ENCODE measurements at regions not wholly inside any gene's neighbourhood (a gene's known extent, or its start where the extent isn't known, plus 50 kb on each side); places are given as distances from the start of the nearest gene placed in this dataset.

- TF ChIP-seq EZH2 (IDR thresholded peaks at IDR 0.05; ENCODE audit: borderline replicate concordance, insufficient read depth, low read depth, low read length, poor library complexity, severe bottlenecking): no peak
- TF ChIP-seq CTCF (IDR thresholded peaks at IDR 0.05): no peak
Measured at GRCh38 chr4:30153427-30153826, 566.7 kb upstream of the PCDH7 start.

Data from B cell (primary cell).